Thymus (tissue), 11 donors: ENCODE measurements at regions not wholly inside any gene's neighbourhood (a gene's known extent, or its start where the extent isn't known, plus 50 kb on each side); places are given as distances from the start of the nearest gene placed in this dataset.

Source experiments
- DNase-seq, 9 donors: peaks; one replicate each; pipeline ENCODE4 v3.0.0-alpha.2; 2013; ENCODE audit warnings: low spot score in 9 of 9, low read depth in 6 of 9, missing footprints in 1 of 9
- H3K27ac ChIP-seq, 2 donors: one replicate each; pipeline ENCODE4 v1.5.1; 2013; ENCODE audit warnings: control low read depth in 1 of 2, low read depth in 1 of 2, low read length in 1 of 2, mild to moderate bottlenecking in 1 of 2, moderate library complexity in 1 of 2
- H3K27me3 ChIP-seq, 2 donors: one replicate each; pipeline ENCODE4 v1.5.1; 2013; ENCODE audit warnings: low read length in 1 of 2; ENCODE audit not compliant: control insufficient read depth in 2 of 2, insufficient read depth in 1 of 2
- H3K36me3 ChIP-seq, 2 donors: one replicate each; pipeline ENCODE4 v1.5.1; 2013; ENCODE audit warnings: low read length in 1 of 2, mild to moderate bottlenecking in 1 of 2, moderate library complexity in 1 of 2; ENCODE audit not compliant: control insufficient read depth in 2 of 2, insufficient read depth in 2 of 2
- H3K4me1 ChIP-seq, 2 donors: one replicate each; pipeline ENCODE4 v1.5.1; 2013; ENCODE audit warnings: low read length in 2 of 2; ENCODE audit not compliant: control insufficient read depth in 2 of 2, insufficient read depth in 2 of 2
- H3K4me3 ChIP-seq, 2 donors: one replicate each; pipeline ENCODE4 v1.5.1; 2013; ENCODE audit warnings: low read length in 2 of 2, control low read depth in 1 of 2, mild to moderate bottlenecking in 1 of 2
- H3K9me3 ChIP-seq, 2 donors: one replicate each; pipeline ENCODE4 v1.5.1; 2013; ENCODE audit warnings: low read length in 1 of 2, mild to moderate bottlenecking in 1 of 2; ENCODE audit not compliant: control insufficient read depth in 2 of 2, insufficient read depth in 1 of 2
- WGBS: extraction: QIAGEN DNeasy Blood & Tissue Kit; methylation state at CpG from one replicate; pipeline ENCODE4 v1.1.7; 2013; 5-methylcytosine and 5-hydroxymethylcytosine counted together
- donor health status: healthy.

DNA sequence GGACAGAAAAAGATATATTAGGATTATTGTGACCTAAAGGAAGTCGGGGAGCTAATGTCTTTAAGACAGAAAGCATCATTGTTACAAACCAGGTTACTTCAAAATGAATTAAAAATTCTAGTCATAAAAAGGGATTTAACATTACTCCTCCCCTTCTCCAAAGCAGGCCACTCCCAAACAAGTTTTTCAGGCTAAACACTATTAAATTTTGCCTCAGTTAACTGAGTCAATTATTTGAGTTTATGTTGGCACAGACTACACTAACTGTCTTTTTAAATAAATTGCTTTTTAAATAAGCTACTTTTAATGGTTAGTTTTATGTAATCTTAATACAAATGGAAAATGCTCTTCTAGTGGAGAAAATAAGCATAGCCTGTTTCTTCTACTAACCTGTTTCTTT is 395.0 kb upstream of the DUSP10 start:
- Histone ChIP-seq H3K27ac (no peak overlapping the region), H3K4me3 (no peak overlapping the region), H3K9me3 (no peaks in the 10 kb centered on the region), H3K36me3 (no peaks in the 10 kb centered on the region), H3K27me3 (no peaks in the 10 kb centered on the region), H3K4me1 (no peaks in the 10 kb centered on the region)
- DNase-seq = no peak
- 93% methylated on average over 1 of the region's 1 CpG for WGBS

DNA sequence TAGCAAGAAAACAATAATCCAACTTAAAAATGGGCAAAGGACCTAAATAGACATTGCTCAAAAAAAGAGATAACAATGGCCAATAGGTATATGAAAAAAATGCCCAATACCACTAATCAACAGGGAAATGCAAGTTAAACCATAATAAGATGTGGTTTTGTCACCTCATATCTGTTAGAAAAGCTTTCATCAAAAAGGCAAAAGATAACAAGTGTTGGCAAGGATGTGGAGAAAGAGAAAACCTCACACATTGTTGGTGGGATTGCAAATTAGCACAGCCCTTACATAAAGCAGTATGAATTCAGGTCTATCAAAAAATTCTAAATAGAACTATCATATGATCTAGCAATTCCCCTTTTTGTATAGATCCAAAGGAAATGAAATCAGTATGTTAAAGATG is 387.2 kb upstream of the DUSP10 start:
- Histone ChIP-seq H3K27me3 (no peaks in the 10 kb centered on the region), H3K4me3 (no peak overlapping the region), H3K4me1 (no peaks in the 10 kb centered on the region), H3K27ac (no peak overlapping the region), H3K36me3 (no peaks in the 10 kb centered on the region), H3K9me3 (no peaks in the 10 kb centered on the region)
- no peak for DNase-seq

DNA sequence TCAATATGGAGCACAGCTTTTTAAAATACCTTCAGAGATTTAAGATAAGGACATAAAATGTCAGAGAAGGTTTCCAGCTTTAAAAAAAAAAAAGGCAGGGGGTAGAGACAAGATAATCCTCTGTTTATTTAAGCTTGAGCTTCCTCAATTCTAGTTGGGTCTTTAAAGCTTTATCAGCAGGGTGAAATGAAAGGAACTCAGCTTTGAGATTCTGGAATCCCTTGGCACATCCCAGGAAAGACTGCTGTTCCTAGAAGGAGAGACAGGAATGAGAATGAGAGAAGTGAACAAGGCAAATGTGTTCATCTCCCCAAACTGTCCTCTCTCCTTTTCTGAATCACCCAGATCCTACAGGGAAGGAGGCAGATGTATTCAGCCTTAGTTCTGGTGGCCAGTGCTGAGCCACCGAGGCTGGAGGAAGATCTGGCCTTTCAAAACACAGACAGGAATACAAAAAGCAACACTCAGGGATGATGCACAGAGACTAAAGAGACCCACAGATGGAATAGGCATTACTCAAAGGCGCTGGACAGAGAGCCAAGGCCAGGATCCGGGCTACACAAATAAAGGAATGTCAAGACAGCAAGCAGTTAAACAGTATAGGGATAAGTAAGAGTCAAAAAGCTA is 385.8 kb upstream of the DUSP10 start:
- WGBS = 92% methylated on average over 3 of the region's 3 CpGs
- no peaks in the 10 kb centered on the region for H3K9me3 ChIP-seq
- no peak overlapping the region for H3K4me3 ChIP-seq
- DNase-seq = no peak
- no peaks in the 10 kb centered on the region for H3K36me3 ChIP-seq
- no peak overlapping the region for H3K27ac ChIP-seq
- H3K4me1 ChIP-seq = no peaks in the 10 kb centered on the region
- H3K27me3 ChIP-seq = no peaks in the 10 kb centered on the region

DNA sequence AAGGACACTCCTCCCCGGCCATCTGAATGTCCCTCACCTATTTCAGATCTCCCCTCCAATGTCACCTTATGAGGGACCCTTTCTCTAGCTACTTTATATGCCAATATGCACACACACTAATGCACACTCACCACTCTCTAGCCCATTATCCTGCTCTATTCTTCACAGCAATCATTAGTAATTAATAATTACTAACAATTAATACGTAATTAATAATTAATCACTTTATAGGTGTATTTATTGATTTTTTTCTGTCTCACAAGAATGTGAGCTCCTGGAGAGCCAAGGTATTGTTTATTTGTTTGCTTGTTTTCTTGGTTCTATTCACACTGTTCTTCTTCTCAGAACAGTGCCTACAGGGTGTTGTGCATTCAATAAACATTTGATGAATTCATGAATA is 385.2 kb upstream of the DUSP10 start:
- Histone ChIP-seq H3K4me1 (no peaks in the 10 kb centered on the region), H3K4me3 (no peak overlapping the region), H3K9me3 (no peaks in the 10 kb centered on the region), H3K36me3 (no peaks in the 10 kb centered on the region), H3K27me3 (no peaks in the 10 kb centered on the region), H3K27ac (no peak overlapping the region)
- no peak for DNase-seq
- 92% methylated on average over 2 of the region's 2 CpGs for WGBS

DNA sequence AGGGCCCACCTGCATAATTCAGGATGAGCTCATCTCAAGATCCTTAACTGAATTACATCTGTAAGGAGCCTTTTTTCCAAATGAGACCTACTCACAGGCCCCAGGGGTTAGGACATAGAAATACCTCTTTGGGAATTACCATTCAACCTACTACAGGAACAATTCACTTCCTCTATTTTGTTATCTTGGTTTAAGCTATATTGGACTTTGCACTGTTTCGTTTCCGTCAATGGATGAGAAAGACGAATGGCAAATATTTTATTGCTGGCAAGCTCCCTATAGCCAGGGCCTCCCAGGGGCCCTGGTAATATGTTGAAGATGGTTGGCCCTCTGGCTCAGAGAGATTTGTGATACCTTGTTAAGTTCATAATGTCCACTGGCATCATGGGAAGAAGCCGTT is 384.2 kb upstream of the DUSP10 start:
- Histone ChIP-seq H3K4me3 (no peak overlapping the region), H3K9me3 (no peaks in the 10 kb centered on the region), H3K4me1 (no peaks in the 10 kb centered on the region), H3K36me3 (no peaks in the 10 kb centered on the region), H3K27ac (no peak overlapping the region), H3K27me3 (no peaks in the 10 kb centered on the region)
- WGBS = 73% methylated on average over 4 of the region's 4 CpGs
- no peak for DNase-seq

DNA sequence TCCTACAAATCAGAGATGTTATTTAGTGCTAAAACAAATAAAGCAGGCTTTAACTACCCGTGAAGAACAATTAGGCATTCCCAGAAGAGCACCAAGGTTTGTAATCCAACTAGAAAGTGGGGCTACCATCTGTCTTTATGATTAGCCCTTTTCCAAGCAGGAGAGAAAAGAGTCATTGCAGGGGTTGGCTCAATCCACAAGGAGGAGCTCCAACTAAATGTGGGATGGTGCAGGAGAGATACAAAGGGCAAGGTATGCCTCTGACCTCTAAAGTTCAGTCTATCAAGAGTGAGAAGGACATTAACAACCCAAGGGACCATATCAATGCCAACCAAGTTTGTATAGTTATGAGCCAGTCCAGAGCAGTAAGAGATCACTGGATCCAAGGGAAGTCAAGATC is 382.7 kb upstream of the DUSP10 start:
- Histone ChIP-seq H3K4me1 (no peaks in the 10 kb centered on the region), H3K4me3 (no peak overlapping the region), H3K27me3 (no peaks in the 10 kb centered on the region), H3K9me3 (no peaks in the 10 kb centered on the region), H3K36me3 (no peaks in the 10 kb centered on the region), H3K27ac (no peak overlapping the region)
- DNase-seq = no peak
- WGBS = 88% methylated on average over 1 of the region's 1 CpG

DNA sequence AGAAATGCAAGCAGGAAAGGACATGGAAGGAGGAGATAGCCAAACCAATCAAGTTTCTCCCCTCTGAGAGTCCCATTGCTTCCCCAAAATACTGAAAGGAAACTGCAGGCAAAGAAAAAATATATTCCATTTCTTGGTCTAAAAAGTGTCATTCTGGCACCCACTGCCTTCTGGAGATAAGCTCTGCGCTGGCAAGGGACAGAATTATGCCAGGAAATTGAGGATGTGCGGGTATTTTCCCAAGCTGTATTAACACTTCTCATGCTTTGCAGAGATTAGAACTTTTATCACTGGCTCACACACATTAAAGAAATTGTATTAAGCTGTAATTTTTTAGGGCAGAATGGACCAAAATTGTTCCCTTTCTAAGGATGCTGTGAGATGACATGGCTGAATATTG is 381.2 kb upstream of the DUSP10 start:
- no peak overlapping the region for H3K4me3 ChIP-seq
- no peaks in the 10 kb centered on the region for H3K9me3 ChIP-seq
- H3K36me3 ChIP-seq = no peaks in the 10 kb centered on the region
- no peak for DNase-seq
- H3K4me1 ChIP-seq = no peaks in the 10 kb centered on the region
- no peak overlapping the region for H3K27ac ChIP-seq
- no peaks in the 10 kb centered on the region for H3K27me3 ChIP-seq
- 51% methylated on average over 2 of the region's 2 CpGs for WGBS

DNA sequence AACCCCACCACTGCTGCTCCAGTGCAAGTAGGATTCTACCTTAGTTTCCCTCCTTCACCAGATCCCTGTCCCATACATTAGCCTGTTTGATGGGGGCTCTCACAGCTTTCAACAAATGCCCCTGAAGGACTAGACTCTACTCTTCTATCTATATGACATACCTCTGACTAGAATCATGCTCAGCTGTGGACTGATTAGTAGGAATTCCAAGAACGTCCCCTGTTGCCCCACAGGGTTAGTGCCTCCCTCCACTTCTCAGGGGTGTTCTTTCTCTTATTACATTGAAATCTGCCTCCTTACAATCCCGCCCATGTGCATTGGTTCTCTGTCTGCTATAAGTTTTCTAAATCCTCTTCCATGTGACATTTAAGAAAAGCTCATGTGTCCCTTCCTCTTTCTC is 375.9 kb upstream of the DUSP10 start:
- 93% methylated on average over 2 of the region's 2 CpGs for WGBS
- Histone ChIP-seq H3K27ac (no peak overlapping the region), H3K27me3 (no peaks in the 10 kb centered on the region), H3K9me3 (no peaks in the 10 kb centered on the region), H3K4me3 (no peak overlapping the region), H3K4me1 (no peaks in the 10 kb centered on the region), H3K36me3 (no peaks in the 10 kb centered on the region)
- DNase-seq = no peak

DNA sequence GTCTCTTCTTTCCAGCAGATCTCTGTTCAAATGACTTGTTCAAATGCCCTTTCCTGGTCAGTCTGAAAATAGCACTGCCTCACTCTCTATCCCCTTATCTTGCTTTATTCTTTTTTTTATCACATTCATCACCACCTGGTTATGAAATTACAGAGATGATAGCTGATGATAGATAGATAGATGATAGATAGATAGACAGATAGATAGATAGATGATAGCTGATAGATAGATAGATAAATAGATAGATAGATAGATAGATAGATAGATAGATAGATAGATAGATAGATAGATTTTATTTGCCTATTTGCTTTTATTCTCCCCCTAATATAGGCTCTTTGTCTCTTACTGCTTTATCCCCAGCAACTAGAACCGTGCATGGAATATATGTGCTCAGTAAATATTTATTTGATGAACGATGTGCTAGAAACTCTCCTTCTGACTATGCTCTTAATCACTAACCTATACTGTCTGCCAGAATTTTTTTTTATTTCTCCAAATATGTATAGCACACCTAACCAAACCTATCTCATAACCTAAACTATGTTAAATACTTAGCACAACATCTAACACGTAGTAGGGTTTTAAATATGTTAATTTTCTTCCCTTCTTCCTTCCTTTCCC is 372.8 kb upstream of the DUSP10 start:
- Histone ChIP-seq H3K4me3 (no peak overlapping the region), H3K9me3 (no peaks in the 10 kb centered on the region), H3K27me3 (no peaks in the 10 kb centered on the region), H3K36me3 (no peaks in the 10 kb centered on the region), H3K4me1 (no peaks in the 10 kb centered on the region), H3K27ac (no peak overlapping the region)
- WGBS = 96% methylated on average over 3 of the region's 3 CpGs
- DNase-seq = no peak
